ENCODE measurements at regions not wholly inside any gene's neighbourhood (a gene's known extent, or its start where the extent isn't known, plus 50 kb on each side); places are given as distances from the start of the nearest gene placed in this dataset.

- DNase-seq (ENCODE audit: low read depth) = no peak
- TF ChIP-seq CTCF (IDR thresholded peaks at IDR 0.05; ENCODE audit: low read depth, low read length, missing control alignments) = no peak
- peak overlapping the region; percentile 41 for H3K4me3 ChIP-seq (ENCODE audit: low read depth, low read length)
Observed at GRCh38 chrX:118211891-118212816, 95.5 kb upstream of the KLHL13 start.

DNA sequence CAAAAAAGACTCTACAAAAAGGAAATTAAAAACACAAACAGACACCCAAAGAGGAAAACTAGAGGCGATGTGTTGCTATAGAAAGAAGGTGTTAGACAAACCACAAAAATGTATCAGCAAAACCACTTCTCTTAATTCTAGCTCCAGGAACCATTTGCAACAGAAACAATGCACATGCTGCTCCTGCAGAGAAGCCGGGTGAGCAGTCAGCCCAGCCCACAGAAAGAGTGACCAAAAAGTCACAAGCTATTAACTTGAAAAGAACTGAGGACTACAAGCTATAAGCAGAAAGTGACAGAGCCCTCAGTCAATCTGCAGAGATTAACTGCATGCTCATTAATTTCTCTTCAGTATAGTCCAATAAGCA, 96.2 kb upstream of the KLHL13 start:
- no peak overlapping the region; the same call in 1 of the 2 replicates for H3K4me3 ChIP-seq (ENCODE audit: low read depth, low read length)
- no peak for TF ChIP-seq CTCF (IDR thresholded peaks at IDR 0.05; ENCODE audit: low read depth, low read length, missing control alignments)
- DNase-seq (ENCODE audit: low read depth) = peak; percentile 66

GRCh38 chrX:118215346-118215745, 98.7 kb upstream of the KLHL13 start:
- no peak for TF ChIP-seq CTCF (IDR thresholded peaks at IDR 0.05; ENCODE audit: low read depth, low read length, missing control alignments)
- no peak overlapping the region for H3K4me3 ChIP-seq (ENCODE audit: low read depth, low read length)
- DNase-seq (ENCODE audit: low read depth) = no peak

DNA sequence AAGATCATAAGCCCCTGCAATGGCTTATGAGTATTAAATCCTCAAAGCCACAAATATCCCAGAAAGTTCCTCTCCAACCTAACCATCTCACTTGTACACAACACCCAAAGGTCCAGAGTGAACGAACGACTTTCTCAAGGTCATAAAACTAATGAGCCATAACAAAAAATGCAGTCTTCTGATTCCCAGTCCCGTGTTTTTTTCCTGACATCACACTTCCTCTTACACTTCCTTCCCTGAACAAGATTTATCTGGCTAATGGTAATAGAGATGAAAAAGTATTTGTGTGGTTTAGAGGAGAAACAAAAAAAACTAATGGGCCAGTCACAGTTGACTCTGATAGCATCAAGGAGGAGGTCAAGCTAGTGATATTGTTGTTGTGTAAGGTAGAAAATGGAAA, 99.5 kb upstream of the KLHL13 start:
- DNase-seq (ENCODE audit: low read depth) = no peak
- TF ChIP-seq CTCF (IDR thresholded peaks at IDR 0.05; ENCODE audit: low read depth, low read length, missing control alignments) = no peak

GRCh38 chrX:118216509-118216908, 99.9 kb upstream of the KLHL13 start:
- DNase-seq (ENCODE audit: low read depth) = no peak
- no peak overlapping the region for H3K4me3 ChIP-seq (ENCODE audit: low read depth, low read length)
- TF ChIP-seq CTCF (IDR thresholded peaks at IDR 0.05; ENCODE audit: low read depth, low read length, missing control alignments) = no peak

More for the DNA sequence above, 99.5 kb upstream of the KLHL13 start:
- H3K4me3 ChIP-seq (ENCODE audit: low read depth, low read length) = no peak overlapping the region

DNA sequence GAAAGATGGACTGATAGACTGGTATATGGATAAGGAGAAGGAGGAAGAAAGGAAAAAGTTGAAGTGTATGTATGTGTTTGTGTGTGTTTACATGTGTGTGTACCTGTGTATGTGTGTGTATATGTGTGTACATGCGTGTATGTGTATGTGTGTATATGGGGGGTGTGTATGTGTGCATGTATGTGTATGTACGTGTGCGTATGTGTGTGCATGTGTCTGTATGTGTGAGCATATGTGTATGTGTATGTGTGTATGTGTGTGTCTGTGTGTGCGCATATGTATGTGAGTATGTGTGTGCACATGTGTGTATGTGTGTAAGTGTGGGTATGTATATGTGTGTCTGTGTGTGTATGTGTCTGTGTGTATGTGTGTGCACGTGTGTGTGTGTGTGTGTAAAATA, 101.5 kb upstream of the KLHL13 start:
- no peak for DNase-seq (ENCODE audit: low read depth)
- TF ChIP-seq CTCF (IDR thresholded peaks at IDR 0.05; ENCODE audit: low read depth, low read length, missing control alignments) = no peak
- H3K4me3 ChIP-seq (ENCODE audit: low read depth, low read length) = no peak overlapping the region

DNA sequence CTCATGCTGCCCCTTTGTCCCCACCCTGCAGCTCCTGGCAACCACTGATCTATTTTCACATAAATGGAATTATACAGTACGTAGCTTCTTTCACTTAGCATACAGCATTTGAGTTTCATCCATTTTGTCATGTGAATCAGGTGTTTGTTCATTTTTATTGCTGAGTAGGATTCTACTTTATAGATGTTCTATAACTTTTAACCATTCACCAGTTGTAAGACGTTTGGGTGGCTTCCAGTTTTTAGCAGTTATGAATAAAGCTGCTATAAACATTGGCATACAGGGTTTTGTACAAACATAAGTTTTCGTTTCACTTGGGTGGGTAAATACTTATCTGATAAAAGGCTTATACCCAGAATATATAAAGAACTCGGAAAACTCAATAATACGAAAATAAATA, 102.3 kb upstream of the KLHL13 start:
- no peak for TF ChIP-seq CTCF (IDR thresholded peaks at IDR 0.05; ENCODE audit: low read depth, low read length, missing control alignments)
- DNase-seq (ENCODE audit: low read depth) = no peak
- no peak overlapping the region for H3K4me3 ChIP-seq (ENCODE audit: low read depth, low read length)

Measured in GM12864 (cell line).